Large intestine (tissue), 3 donors: ENCODE measurements at regions not wholly inside any gene's neighbourhood (a gene's known extent, or its start where the extent isn't known, plus 50 kb on each side); places are given as distances from the start of the nearest gene placed in this dataset.
"Not testable (repeated sequence)": the region's sequence is repeated elsewhere in the genome, so short reads cannot be mapped to it uniquely, and the experiment has no call there.

Experiments used
- DNase-seq, 2 donors: peaks; one replicate each; pipeline versions ENCODE4 v3.0.0 to v3.0.0-alpha.2; 2013
- H3K27ac ChIP-seq: one replicate; pipeline ENCODE4 v1.5.1; 2013; ENCODE audit warnings: low read length
- H3K27me3 ChIP-seq: 2 replicates; pipeline ENCODE4 v1.6.1; 2013; ENCODE audit warnings: low read length; ENCODE audit not compliant: control insufficient read depth, insufficient read depth
- H3K36me3 ChIP-seq: 2 replicates; pipeline ENCODE4 v1.6.1; 2013; ENCODE audit warnings: low read length; ENCODE audit not compliant: control insufficient read depth, insufficient read depth
- H3K4me1 ChIP-seq: one replicate; pipeline ENCODE4 v1.6.1; 2013; ENCODE audit warnings: low read length; ENCODE audit not compliant: control insufficient read depth, insufficient read depth
- H3K4me3 ChIP-seq: one replicate; pipeline ENCODE4 v1.5.1; 2013; ENCODE audit warnings: low read length
- H3K9me3 ChIP-seq: one replicate; pipeline ENCODE4 v1.6.1; 2013; ENCODE audit warnings: mild to moderate bottlenecking, low read depth, low read length, moderate library complexity; ENCODE audit not compliant: control insufficient read depth
- WGBS: methylation state at CpG from one replicate; pipeline ENCODE4 v1.1.5; 2013; ENCODE audit warnings: low lambda C conversion rate; ENCODE audit not compliant: insufficient coverage; 5-methylcytosine and 5-hydroxymethylcytosine counted together

- not testable (repeated sequence) for H3K4me3 ChIP-seq, H3K27ac ChIP-seq, H3K9me3 ChIP-seq, H3K4me1 ChIP-seq, DNase-seq, H3K27me3 ChIP-seq, H3K36me3 ChIP-seq
- WGBS = no CpG with 5 or more reads among the region's 7 CpGs
Measured at GRCh38 chr1:146511047-146511777, 282.4 kb upstream of the NOTCH2NLA start.

GRCh38 chr1:146510248-146510983 is 281.6 kb upstream of the NOTCH2NLA start:
- not testable (repeated sequence) for H3K27ac ChIP-seq, H3K4me3 ChIP-seq, H3K27me3 ChIP-seq, H3K36me3 ChIP-seq, H3K9me3 ChIP-seq, H3K4me1 ChIP-seq, DNase-seq
- no CpG with 5 or more reads among the region's 4 CpGs for WGBS

GRCh38 chr1:146504121-146504520 is 275.3 kb upstream of the NOTCH2NLA start:
- not testable (repeated sequence) for H3K27ac ChIP-seq, H3K27me3 ChIP-seq, DNase-seq, H3K4me1 ChIP-seq, H3K4me3 ChIP-seq, H3K36me3 ChIP-seq, H3K9me3 ChIP-seq
- WGBS = no CpG with 5 or more reads among the region's 4 CpGs

- not testable (repeated sequence) for H3K4me3 ChIP-seq, H3K27ac ChIP-seq, H3K9me3 ChIP-seq, H3K27me3 ChIP-seq, DNase-seq, H3K4me1 ChIP-seq, H3K36me3 ChIP-seq
- no CpG with 5 or more reads among the region's 6 CpGs for WGBS
Measured at GRCh38 chr1:146487555-146487954, 258.7 kb upstream of the NOTCH2NLA start.

GRCh38 chr1:146487155-146487554 is 258.3 kb upstream of the NOTCH2NLA start:
- H3K4me3 ChIP-seq = peak overlapping the region; percentile 40
- no CpG with 5 or more reads among the region's 24 CpGs for WGBS
- not testable (repeated sequence) for H3K27me3 ChIP-seq

GRCh38 chr1:146486300-146487014 is 257.6 kb upstream of the NOTCH2NLA start:
- not testable (repeated sequence) for H3K36me3 ChIP-seq, H3K27me3 ChIP-seq, H3K9me3 ChIP-seq, H3K4me1 ChIP-seq
- DNase-seq = peak; percentile 20 to 79
- H3K4me3 ChIP-seq = peak overlapping the region; percentile 40
- no CpG with 5 or more reads among the region's 35 CpGs for WGBS
- peak overlapping the region; percentile 75 for H3K27ac ChIP-seq

More at GRCh38 chr1:146487155-146487554, 258.3 kb upstream of the NOTCH2NLA start:
- DNase-seq, H3K9me3 ChIP-seq, H3K4me1 ChIP-seq, H3K36me3 ChIP-seq: not testable (repeated sequence)
- peak overlapping the region; percentile 45 for H3K27ac ChIP-seq

- not testable (repeated sequence) for H3K4me1 ChIP-seq, H3K27ac ChIP-seq, DNase-seq, H3K27me3 ChIP-seq, H3K36me3 ChIP-seq, H3K9me3 ChIP-seq, H3K4me3 ChIP-seq
- WGBS = no CpG with 5 or more reads among the region's 2 CpGs
Measured at GRCh38 chr1:146484195-146484594, 255.4 kb upstream of the NOTCH2NLA start.

- not testable (repeated sequence) for H3K27ac ChIP-seq, H3K36me3 ChIP-seq, H3K27me3 ChIP-seq, DNase-seq, H3K4me3 ChIP-seq, H3K4me1 ChIP-seq, H3K9me3 ChIP-seq
- WGBS = no CpG with 5 or more reads among the region's 2 CpGs
Measured at GRCh38 chr1:146479188-146479587, 250.4 kb upstream of the NOTCH2NLA start.

- H3K9me3 ChIP-seq, H3K27me3 ChIP-seq, H3K27ac ChIP-seq, H3K4me1 ChIP-seq, H3K36me3 ChIP-seq, H3K4me3 ChIP-seq: not testable (repeated sequence)
- no CpG with 5 or more reads among the region's 12 CpGs for WGBS
- peak; percentile 5 to 16 for DNase-seq
Measured at GRCh38 chr1:146478125-146478720, 249.4 kb upstream of the NOTCH2NLA start.

- DNase-seq = peak; percentile 13 to 31
- not testable (repeated sequence) for H3K4me1 ChIP-seq, H3K27ac ChIP-seq, H3K9me3 ChIP-seq, H3K27me3 ChIP-seq, H3K4me3 ChIP-seq, H3K36me3 ChIP-seq
- WGBS = no CpG with 5 or more reads among the region's 4 CpGs
Measured at GRCh38 chr1:146475086-146475485, 246.3 kb upstream of the NOTCH2NLA start.
